NT2/D1 (cell line): ENCODE measurements at regions not wholly inside any gene's neighbourhood (a gene's known extent, or its start where the extent isn't known, plus 50 kb on each side); places are given as distances from the start of the nearest gene placed in this dataset.

Source experiments
- SUZ12 ChIP-seq: IDR thresholded peaks from 2 replicates; pipeline ENCODE4 v1.6.1; 2011; ENCODE audit not compliant: insufficient read length, insufficient read depth; ENCODE audit errors: extremely low read depth
- YY1 ChIP-seq: IDR thresholded peaks from 2 replicates; pipeline ENCODE4 v1.6.1; 2011; ENCODE audit not compliant: insufficient read length, insufficient read depth
- ZNF274 ChIP-seq: IDR thresholded peaks from 2 replicates; pipeline ENCODE4 v1.6.1; 2011; ENCODE audit warnings: mild to moderate bottlenecking, low read depth, low read length

DNA sequence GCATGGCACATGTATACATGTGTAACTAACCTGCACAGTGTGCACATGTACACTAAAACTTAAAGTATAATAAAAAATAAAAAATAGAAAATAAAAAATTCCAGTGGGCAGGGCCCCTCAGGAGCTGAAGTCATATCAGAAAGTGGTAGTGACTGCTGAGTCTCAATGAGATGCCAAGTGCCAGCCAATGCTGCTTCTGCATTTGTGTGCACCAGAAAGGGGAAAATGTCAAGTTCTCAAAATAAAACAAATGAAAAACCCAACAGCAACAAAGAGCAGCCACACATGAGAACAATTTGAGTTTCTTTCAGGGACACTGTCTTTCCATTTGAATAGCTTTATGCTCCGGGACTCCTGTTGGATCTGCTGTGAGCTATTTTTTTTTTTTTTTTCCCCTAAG, 117.2 kb upstream of the CCDC112 start:
- TF ChIP-seq ZNF274 (no peak), YY1 (no peak), SUZ12 (no peak)
